ENCODE measurements at regions not wholly inside any gene's neighbourhood (a gene's known extent, or its start where the extent isn't known, plus 50 kb on each side); places are given as distances from the start of the nearest gene placed in this dataset.

- Histone ChIP-seq H3K4me3 (replicated peaks in 1 of 4; ENCODE audit: control extremely low read depth in 1 of 4, insufficient read depth in 1 of 4, low read depth in 3 of 4, low read length in 4 of 4) (no peak overlapping the region), H2AFZ (ENCODE audit: low read length) (no peak overlapping the region), H3K79me2 (ENCODE audit: control insufficient read depth, insufficient read depth, low read length) (no peaks in the 10 kb centered on the region), H3K36me3 (ENCODE audit: control insufficient read depth, insufficient read depth, low read length) (no peaks in the 10 kb centered on the region), H3K4me1 (ENCODE audit: control insufficient read depth, extremely low read depth, insufficient read depth, low read length) (no peaks in the 10 kb centered on the region), H3K9me3 (ENCODE audit: control insufficient read depth, insufficient read depth, low read depth, low read length) (no peaks in the 10 kb centered on the region), H3K4me2 (ENCODE audit: extremely low read depth, insufficient read depth, low read length) (no peak overlapping the region), H4K20me1 (ENCODE audit: control insufficient read depth, extremely low read depth, insufficient read depth, low read length) (no peaks in the 10 kb centered on the region), H3K9ac (ENCODE audit: insufficient read depth, low read length) (no peak overlapping the region), H3K27me3 (ENCODE audit: control insufficient read depth, insufficient read depth, low read length) (no peaks in the 10 kb centered on the region), H3K27ac (ENCODE audit: insufficient read depth, low read length) (no peak overlapping the region)
- TF ChIP-seq, protein P1, sequence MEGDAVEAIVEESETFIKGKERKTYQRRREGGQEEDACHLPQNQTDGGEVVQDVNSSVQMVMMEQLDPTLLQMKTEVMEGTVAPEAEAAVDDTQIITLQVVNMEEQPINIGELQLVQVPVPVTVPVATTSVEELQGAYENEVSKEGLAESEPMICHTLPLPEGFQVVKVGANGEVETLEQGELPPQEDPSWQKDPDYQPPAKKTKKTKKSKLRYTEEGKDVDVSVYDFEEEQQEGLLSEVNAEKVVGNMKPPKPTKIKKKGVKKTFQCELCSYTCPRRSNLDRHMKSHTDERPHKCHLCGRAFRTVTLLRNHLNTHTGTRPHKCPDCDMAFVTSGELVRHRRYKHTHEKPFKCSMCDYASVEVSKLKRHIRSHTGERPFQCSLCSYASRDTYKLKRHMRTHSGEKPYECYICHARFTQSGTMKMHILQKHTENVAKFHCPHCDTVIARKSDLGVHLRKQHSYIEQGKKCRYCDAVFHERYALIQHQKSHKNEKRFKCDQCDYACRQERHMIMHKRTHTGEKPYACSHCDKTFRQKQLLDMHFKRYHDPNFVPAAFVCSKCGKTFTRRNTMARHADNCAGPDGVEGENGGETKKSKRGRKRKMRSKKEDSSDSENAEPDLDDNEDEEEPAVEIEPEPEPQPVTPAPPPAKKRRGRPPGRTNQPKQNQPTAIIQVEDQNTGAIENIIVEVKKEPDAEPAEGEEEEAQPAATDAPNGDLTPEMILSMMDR (conservative IDR thresholded peaks at IDR 0.05 in 1 of 2, IDR thresholded peaks at IDR 0.05 in 1 of 2; ENCODE audit: low read depth in 1 of 2, low read length in 2 of 2): no peak
- TF ChIP-seq EZH2 (IDR thresholded peaks at IDR 0.05; ENCODE audit: low read length, missing control alignments): no peak
- no peak for DNase-seq (ENCODE audit: low read depth in 2 of 2)
These were observed 925.3 kb upstream of the CDH10 start for GRCh38 chr5:25570067-25570583.

DNA sequence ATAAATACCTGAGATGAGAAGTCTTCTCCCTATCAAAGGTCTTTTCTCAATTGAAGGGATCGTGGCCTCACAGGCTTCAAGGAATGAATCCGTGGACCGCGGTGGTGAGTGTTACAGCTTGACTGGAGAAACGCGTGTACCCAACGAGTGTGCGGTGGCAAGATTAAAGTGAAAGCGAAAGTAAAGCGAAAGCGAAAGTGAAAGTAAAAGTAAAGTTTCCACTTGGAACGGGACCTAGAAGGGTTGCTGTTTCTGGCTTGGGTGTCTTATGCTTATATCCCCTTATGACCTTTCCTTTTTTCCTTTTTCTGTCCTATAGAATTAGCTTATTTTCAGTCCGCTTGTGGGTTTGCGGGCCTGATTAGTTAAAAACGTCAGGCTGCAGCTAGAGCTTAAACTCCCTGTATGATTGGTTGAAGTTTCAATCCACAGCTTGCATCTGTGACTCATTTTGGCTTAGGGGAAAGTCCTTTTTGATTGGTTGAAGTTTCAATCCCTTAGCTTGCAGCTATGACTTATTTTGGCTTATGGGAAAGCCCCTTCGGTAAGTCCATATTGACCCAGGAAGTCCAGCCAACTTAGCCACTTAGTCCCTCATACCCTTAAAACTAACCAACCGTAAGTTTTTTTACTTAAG, 924.3 kb upstream of the CDH10 start:
- DNase-seq (ENCODE audit: low read depth in 2 of 2): no peak
- no peaks in the 10 kb centered on the region for H3K36me3 ChIP-seq (ENCODE audit: control insufficient read depth, insufficient read depth, low read length)
- no peaks in the 10 kb centered on the region for H3K27me3 ChIP-seq (ENCODE audit: control insufficient read depth, insufficient read depth, low read length)
- H3K27ac ChIP-seq (ENCODE audit: insufficient read depth, low read length): no peak overlapping the region
- TF ChIP-seq, protein P1 (conservative IDR thresholded peaks at IDR 0.05 in 1 of 2, IDR thresholded peaks at IDR 0.05 in 1 of 2; ENCODE audit: low read depth in 1 of 2, low read length in 2 of 2): no peak
- TF ChIP-seq EZH2 (IDR thresholded peaks at IDR 0.05; ENCODE audit: low read length, missing control alignments): no peak
- H3K9ac ChIP-seq (ENCODE audit: insufficient read depth, low read length): no peak overlapping the region
- H4K20me1 ChIP-seq (ENCODE audit: control insufficient read depth, extremely low read depth, insufficient read depth, low read length): no peaks in the 10 kb centered on the region
- H3K4me3 ChIP-seq (replicated peaks in 1 of 4; ENCODE audit: control extremely low read depth in 1 of 4, insufficient read depth in 1 of 4, low read depth in 3 of 4, low read length in 4 of 4): no peak overlapping the region
- H2AFZ ChIP-seq (ENCODE audit: low read length): no peak overlapping the region
- H3K9me3 ChIP-seq (ENCODE audit: control insufficient read depth, insufficient read depth, low read depth, low read length): no peaks in the 10 kb centered on the region
- no peaks in the 10 kb centered on the region for H3K79me2 ChIP-seq (ENCODE audit: control insufficient read depth, insufficient read depth, low read length)
- no peak overlapping the region for H3K4me2 ChIP-seq (ENCODE audit: extremely low read depth, insufficient read depth, low read length)
- no peaks in the 10 kb centered on the region for H3K4me1 ChIP-seq (ENCODE audit: control insufficient read depth, extremely low read depth, insufficient read depth, low read length)

- Histone ChIP-seq H4K20me1 (ENCODE audit: control insufficient read depth, extremely low read depth, insufficient read depth, low read length) (no peaks in the 10 kb centered on the region), H3K9me3 (ENCODE audit: control insufficient read depth, insufficient read depth, low read depth, low read length) (no peaks in the 10 kb centered on the region), H3K9ac (ENCODE audit: insufficient read depth, low read length) (no peak overlapping the region), H3K27me3 (ENCODE audit: control insufficient read depth, insufficient read depth, low read length) (no peaks in the 10 kb centered on the region), H3K36me3 (ENCODE audit: control insufficient read depth, insufficient read depth, low read length) (no peaks in the 10 kb centered on the region), H3K4me1 (ENCODE audit: control insufficient read depth, extremely low read depth, insufficient read depth, low read length) (no peaks in the 10 kb centered on the region), H3K27ac (ENCODE audit: insufficient read depth, low read length) (no peak overlapping the region), H3K4me2 (ENCODE audit: extremely low read depth, insufficient read depth, low read length) (no peak overlapping the region), H3K4me3 (replicated peaks in 1 of 4; ENCODE audit: control extremely low read depth in 1 of 4, insufficient read depth in 1 of 4, low read depth in 3 of 4, low read length in 4 of 4) (no peak overlapping the region), H2AFZ (ENCODE audit: low read length) (no peak overlapping the region), H3K79me2 (ENCODE audit: control insufficient read depth, insufficient read depth, low read length) (no peaks in the 10 kb centered on the region)
- TF ChIP-seq, protein P1 (conservative IDR thresholded peaks at IDR 0.05 in 1 of 2, IDR thresholded peaks at IDR 0.05 in 1 of 2; ENCODE audit: low read depth in 1 of 2, low read length in 2 of 2): no peak
- no peak for TF ChIP-seq EZH2 (IDR thresholded peaks at IDR 0.05; ENCODE audit: low read length, missing control alignments)
- no peak for DNase-seq (ENCODE audit: low read depth in 2 of 2)
These were observed 923.5 kb upstream of the CDH10 start for GRCh38 chr5:25568294-25568693.

All from fibroblast of lung (primary cell).